ENCODE measurements at regions not wholly inside any gene's neighbourhood (a gene's known extent, or its start where the extent isn't known, plus 50 kb on each side); places are given as distances from the start of the nearest gene placed in this dataset.

DNA sequence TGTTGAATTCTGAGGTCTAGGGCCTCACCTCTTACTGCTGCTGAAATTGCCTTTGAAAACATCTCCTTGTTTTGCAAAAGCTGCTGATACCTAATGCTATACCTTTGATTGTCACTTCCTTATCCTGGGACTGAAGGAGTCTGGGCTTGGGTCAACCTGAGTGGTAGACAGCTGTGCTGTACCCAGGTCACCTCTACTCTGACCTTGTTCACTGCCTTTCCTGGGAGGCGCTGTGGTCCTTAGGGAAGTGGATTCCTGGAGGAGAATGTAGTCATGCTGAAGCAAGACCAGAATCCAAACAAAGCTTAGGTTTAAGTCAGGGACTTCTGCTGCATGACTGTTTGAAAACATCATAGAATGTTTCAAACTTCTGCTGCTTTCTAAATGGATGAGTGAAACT is 191.4 kb downstream of the SNAPC1 start:
- H3K36me3 Mint-ChIP-seq (ENCODE audit: low read depth) = peaks cover 6% of the 10 kb centered on the region
- H3K4me3 Mint-ChIP-seq (ENCODE audit: unreplicated experiment) = no peak overlapping the region
- peak overlapping the region; percentile 70 for H3K27ac Mint-ChIP-seq (ENCODE audit: unreplicated experiment)
- peaks cover 28% of the 10 kb centered on the region for H3K9me3 Mint-ChIP-seq (ENCODE audit: low read depth)
- no peak for DNase-seq (ENCODE audit: low spot score)
- TF ChIP-seq, protein P1, sequence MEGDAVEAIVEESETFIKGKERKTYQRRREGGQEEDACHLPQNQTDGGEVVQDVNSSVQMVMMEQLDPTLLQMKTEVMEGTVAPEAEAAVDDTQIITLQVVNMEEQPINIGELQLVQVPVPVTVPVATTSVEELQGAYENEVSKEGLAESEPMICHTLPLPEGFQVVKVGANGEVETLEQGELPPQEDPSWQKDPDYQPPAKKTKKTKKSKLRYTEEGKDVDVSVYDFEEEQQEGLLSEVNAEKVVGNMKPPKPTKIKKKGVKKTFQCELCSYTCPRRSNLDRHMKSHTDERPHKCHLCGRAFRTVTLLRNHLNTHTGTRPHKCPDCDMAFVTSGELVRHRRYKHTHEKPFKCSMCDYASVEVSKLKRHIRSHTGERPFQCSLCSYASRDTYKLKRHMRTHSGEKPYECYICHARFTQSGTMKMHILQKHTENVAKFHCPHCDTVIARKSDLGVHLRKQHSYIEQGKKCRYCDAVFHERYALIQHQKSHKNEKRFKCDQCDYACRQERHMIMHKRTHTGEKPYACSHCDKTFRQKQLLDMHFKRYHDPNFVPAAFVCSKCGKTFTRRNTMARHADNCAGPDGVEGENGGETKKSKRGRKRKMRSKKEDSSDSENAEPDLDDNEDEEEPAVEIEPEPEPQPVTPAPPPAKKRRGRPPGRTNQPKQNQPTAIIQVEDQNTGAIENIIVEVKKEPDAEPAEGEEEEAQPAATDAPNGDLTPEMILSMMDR (IDR thresholded peaks at IDR 0.05) = no peak
- peaks cover 45% of the 10 kb centered on the region for H3K4me1 Mint-ChIP-seq (ENCODE audit: low read depth)
- no peaks in the 10 kb centered on the region for H3K27me3 Mint-ChIP-seq (ENCODE audit: low read depth)

DNA sequence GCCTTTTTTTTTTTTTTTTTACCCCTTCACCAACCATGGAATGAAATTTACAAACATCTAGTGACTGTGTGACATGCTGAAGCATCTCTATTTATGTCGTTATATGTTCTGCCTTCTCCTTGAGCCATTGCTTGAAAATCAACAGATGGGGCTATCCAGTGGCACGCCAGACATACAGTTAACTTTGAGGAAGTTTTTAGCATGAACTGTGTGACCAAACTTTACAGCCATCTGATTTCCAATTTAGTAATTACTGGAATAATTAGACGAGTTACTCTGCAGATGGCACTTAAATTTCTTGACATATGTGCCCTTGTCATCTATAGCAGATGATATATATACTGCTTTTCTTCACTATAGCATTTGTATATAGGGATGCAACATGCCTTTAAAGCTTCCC is 192.1 kb downstream of the SNAPC1 start:
- Mint-ChIP-seq H3K4me3 (ENCODE audit: unreplicated experiment) (no peak overlapping the region), H3K27me3 (ENCODE audit: low read depth) (no peaks in the 10 kb centered on the region), H3K4me1 (ENCODE audit: low read depth) (peaks cover 41% of the 10 kb centered on the region), H3K27ac (ENCODE audit: unreplicated experiment) (peak overlapping the region; percentile 75), H3K9me3 (ENCODE audit: low read depth) (peaks cover 29% of the 10 kb centered on the region), H3K36me3 (ENCODE audit: low read depth) (peaks cover 8% of the 10 kb centered on the region)
- TF ChIP-seq, protein P1 (IDR thresholded peaks at IDR 0.05) = no peak
- no peak for DNase-seq (ENCODE audit: low spot score)

DNA sequence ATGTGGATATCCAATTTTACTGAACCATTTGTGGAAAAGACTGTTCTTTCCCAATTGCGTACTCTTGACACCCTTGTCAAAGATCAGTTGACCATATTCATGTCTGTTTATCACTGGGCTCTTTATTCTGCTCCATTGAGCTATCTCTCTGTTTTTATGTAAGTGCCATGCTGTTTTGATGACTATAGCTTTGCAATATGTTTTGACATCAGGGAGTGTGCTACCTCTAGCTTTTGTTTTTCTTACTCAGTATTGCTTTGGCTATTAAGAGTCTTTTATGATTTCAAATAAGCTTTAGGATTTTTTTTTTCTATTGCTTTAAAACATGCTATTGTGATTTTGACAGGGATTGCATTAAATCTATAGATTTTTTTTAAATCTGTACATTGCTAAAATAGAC is 194.3 kb downstream of the SNAPC1 start:
- H3K9me3 Mint-ChIP-seq (ENCODE audit: low read depth) = peaks cover 35% of the 10 kb centered on the region
- H3K27ac Mint-ChIP-seq (ENCODE audit: unreplicated experiment) = no peak overlapping the region
- no peak overlapping the region for H3K4me3 Mint-ChIP-seq (ENCODE audit: unreplicated experiment)
- H3K36me3 Mint-ChIP-seq (ENCODE audit: low read depth) = peaks cover 19% of the 10 kb centered on the region
- DNase-seq (ENCODE audit: low spot score) = no peak
- no peaks in the 10 kb centered on the region for H3K27me3 Mint-ChIP-seq (ENCODE audit: low read depth)
- H3K4me1 Mint-ChIP-seq (ENCODE audit: low read depth) = peaks cover 33% of the 10 kb centered on the region
- TF ChIP-seq, protein P1 (IDR thresholded peaks at IDR 0.05) = no peak

DNA sequence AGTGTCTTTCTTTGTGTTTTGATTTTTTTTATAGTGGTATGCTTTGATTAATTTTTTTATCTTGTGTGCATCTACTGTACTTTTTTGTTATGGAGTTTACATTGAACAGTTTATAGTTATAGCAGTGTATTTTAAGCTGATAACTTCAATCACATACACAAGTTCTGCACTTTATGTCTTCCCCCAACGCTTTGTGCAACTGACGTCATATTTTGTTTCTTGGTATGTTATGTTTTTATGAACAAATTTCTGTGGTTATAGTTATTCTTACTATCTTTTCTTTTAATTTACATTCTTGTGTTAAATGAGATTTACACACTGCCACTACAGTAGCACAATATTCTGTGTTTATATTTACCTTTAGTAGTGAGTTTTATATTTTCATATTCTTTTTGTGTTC is 197.1 kb downstream of the SNAPC1 start:
- H3K9me3 Mint-ChIP-seq (ENCODE audit: low read depth) = peaks cover 45% of the 10 kb centered on the region
- TF ChIP-seq, protein P1 (IDR thresholded peaks at IDR 0.05) = no peak
- no peak for DNase-seq (ENCODE audit: low spot score)
- H3K4me3 Mint-ChIP-seq (ENCODE audit: unreplicated experiment) = no peak overlapping the region
- no peak overlapping the region for H3K27ac Mint-ChIP-seq (ENCODE audit: unreplicated experiment)
- H3K36me3 Mint-ChIP-seq (ENCODE audit: low read depth) = peaks cover 30% of the 10 kb centered on the region
- no peaks in the 10 kb centered on the region for H3K27me3 Mint-ChIP-seq (ENCODE audit: low read depth)
- H3K4me1 Mint-ChIP-seq (ENCODE audit: low read depth) = peaks cover 24% of the 10 kb centered on the region

DNA sequence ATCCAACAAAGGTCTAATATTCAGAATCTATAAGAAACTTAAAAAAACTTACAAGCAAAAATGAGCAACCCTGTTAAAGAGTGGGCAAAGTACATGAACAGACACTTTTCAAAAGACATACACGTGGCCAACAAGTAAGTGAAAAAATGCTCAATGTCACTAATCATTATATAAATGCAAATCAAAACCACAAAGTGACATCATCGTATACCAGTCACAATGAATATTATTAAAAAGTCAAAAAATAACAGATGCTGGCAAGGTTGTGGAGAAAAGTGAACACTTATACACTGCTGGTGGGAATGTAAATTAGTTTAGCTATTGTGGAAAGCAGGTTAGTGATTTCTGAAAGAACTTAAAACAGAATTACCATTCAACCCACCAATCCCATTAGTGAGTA is 199.1 kb downstream of the SNAPC1 start:
- Mint-ChIP-seq H3K4me3 (ENCODE audit: unreplicated experiment) (no peak overlapping the region), H3K27ac (ENCODE audit: unreplicated experiment) (no peak overlapping the region)
- TF ChIP-seq, protein P1 (IDR thresholded peaks at IDR 0.05) = no peak

More for the DNA sequence above, 199.1 kb downstream of the SNAPC1 start:
- no peaks in the 10 kb centered on the region for H3K27me3 Mint-ChIP-seq (ENCODE audit: low read depth)
- DNase-seq (ENCODE audit: low spot score) = no peak
- peaks cover 44% of the 10 kb centered on the region for H3K9me3 Mint-ChIP-seq (ENCODE audit: low read depth)
- H3K4me1 Mint-ChIP-seq (ENCODE audit: low read depth) = peaks cover 37% of the 10 kb centered on the region
- H3K36me3 Mint-ChIP-seq (ENCODE audit: low read depth) = peaks cover 30% of the 10 kb centered on the region

All from chondrocyte (in vitro differentiated cells).